Motor neuron (in vitro differentiated cells): ENCODE measurements at regions not wholly inside any gene's neighbourhood (a gene's known extent, or its start where the extent isn't known, plus 50 kb on each side); places are given as distances from the start of the nearest gene placed in this dataset.

ENCODE experiments used
- ATAC-seq, 8 experiments: fragments of 200-7000 bp; cut with Tn5 transposase; replicated peaks in 6 of 8; 2 replicates each; pipeline ENCODE4 v1.8.0; 2021; ENCODE audit warnings: mild to moderate bottlenecking in 8 of 8, moderate library complexity in 8 of 8
- H3K27ac ChIP-seq, 2 donors: fragments of 250-450 bp; sonication (Bioruptor Pico); 2 replicates each; pipeline ENCODE4 v1.9.0; 2021; ENCODE audit warnings: antibody characterized with exemption in 2 of 2, mild to moderate bottlenecking in 2 of 2, moderate library complexity in 1 of 2
- H3K4me1 ChIP-seq, 2 donors: fragments of 250-450 bp; sonication (Bioruptor Pico); replicated peaks in 1 of 2; 2 replicates each; pipeline ENCODE4 v1.6.1; 2021; ENCODE audit warnings: antibody characterized with exemption in 2 of 2, mild to moderate bottlenecking in 2 of 2, moderate library complexity in 1 of 2
- H3K4me3 ChIP-seq, 5 donors: fragments of 250-450 bp; sonication (Bioruptor Pico); 2 replicates each; pipeline ENCODE4 v1.9.0; 2021; ENCODE audit warnings: antibody characterized with exemption in 5 of 5, mild to moderate bottlenecking in 5 of 5, moderate library complexity in 4 of 5
- WGBS, 10 experiments: fragments of 450-650 bp; shearing (Covaris generic); methylation state at CpG; one replicate each; pipeline ENCODE4 v1.0.0; 2022; 5-methylcytosine and 5-hydroxymethylcytosine counted together
- in situ Hi-C, 9 experiments: fragments of 400-800 bp; cut with MboI; loops; one replicate each; pipeline ENCODE4 v1.15.0; 2021; ENCODE audit warnings: low sequenced_read_pairs in 9 of 9, low pct_unique_long_range_greater_than_20kb in 2 of 9; ENCODE audit not compliant: unreplicated experiment in 9 of 9

GRCh38 chr13:107421951-107422350 is 793.4 kb downstream of the LIG4 start:
- no peak overlapping the region for H3K4me3 ChIP-seq
- H3K27ac ChIP-seq = no peak overlapping the region
- ATAC-seq = no peak
- no peaks in the 10 kb centered on the region for H3K4me1 ChIP-seq
- in situ Hi-C loops = no loop called here
- 14 to 100% (median 94%) methylated on average over 1 of the region's 1 CpG; no CpG with 5 or more reads in 2 of the 10 experiments for WGBS, 10 experiments

DNA sequence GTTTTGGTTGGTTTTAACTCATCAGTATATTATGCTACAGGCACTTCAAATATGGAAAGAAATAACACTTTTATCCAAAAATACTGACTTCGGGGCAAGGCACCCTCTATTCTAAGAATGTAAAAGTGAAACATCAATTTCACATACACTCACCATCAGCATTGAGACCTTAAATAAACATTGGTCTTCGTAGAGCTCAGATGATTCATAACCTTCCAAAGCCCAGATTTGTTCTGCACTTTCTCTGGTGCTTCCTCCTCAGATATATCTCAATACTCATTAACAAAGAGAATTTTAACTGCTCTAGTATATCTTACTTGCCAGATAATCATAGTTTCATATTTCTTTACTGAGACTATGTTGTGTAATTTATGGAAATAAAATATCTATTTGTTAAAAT is 794.3 kb downstream of the LIG4 start:
- no peak overlapping the region for H3K4me3 ChIP-seq
- in situ Hi-C loops = no loop called here
- no peaks in the 10 kb centered on the region for H3K4me1 ChIP-seq
- WGBS, 10 experiments = 0 to 100% (median 83%) methylated on average over 1 to 2 of the region's 2 CpGs; no CpG with 5 or more reads in 2 of the 10 experiments
- no peak overlapping the region for H3K27ac ChIP-seq
- ATAC-seq = no peak

GRCh38 chr13:107413005-107413404 is 802.3 kb downstream of the LIG4 start:
- Histone ChIP-seq H3K4me1 (no peaks in the 10 kb centered on the region), H3K27ac (no peak overlapping the region), H3K4me3 (no peak overlapping the region)
- ATAC-seq = no peak
- in situ Hi-C loops = no loop called here

GRCh38 chr13:107407074-107407473 is 808.3 kb downstream of the LIG4 start:
- no peak for ATAC-seq

DNA sequence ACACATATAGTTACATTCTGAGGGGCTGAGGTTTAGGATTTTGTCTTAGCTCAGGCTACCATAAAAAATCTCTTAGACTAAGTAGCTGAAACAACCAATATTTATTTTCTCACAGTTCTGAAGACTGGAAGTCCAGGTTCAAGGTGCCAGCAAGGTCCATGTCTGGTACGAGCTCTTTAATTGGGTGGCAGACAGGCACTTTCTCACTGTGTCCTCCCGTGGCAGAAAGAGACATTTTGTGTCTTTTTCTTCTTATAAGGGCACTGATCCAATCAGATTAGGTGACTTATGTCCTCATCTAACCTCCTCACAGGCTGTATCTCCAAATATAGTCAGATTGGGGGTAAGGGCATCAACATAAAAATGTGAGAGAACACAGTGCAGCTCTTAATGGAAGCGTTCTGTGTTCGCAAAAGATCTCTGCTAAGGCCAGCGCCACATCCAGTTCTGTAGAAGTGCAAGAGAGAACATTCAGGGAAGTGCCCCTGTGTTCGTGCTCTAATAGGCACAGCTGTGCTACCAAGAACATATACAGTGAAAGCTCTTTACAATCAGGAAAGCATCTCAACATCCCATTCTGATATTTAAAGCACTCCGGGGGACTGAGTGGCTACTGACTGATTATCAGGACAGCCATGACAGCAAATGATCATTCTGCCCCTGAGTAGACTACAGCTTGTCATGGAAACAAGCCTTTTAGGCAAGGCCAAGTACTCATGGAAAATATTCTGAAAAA is 819.2 kb downstream of the LIG4 start:
- H3K4me1 ChIP-seq = peaks cover 19 to 31% of the 10 kb centered on the region in 2 donors
- no peak overlapping the region for H3K4me3 ChIP-seq
- peak overlapping the region; percentile 27 to 36 for H3K27ac ChIP-seq
- peak in 5 of 8 experiments; percentile 66 to 91 (median 85) for ATAC-seq
- in situ Hi-C loops = loop anchor here in 3 of 9 experiments (25.0 kb wide), 2 partner anchors 266 to 466 kb away; a partner anchor contains a TSS
- 65 to 85% (median 67%) methylated on average over 2 to 7 of the region's 7 CpGs; no CpG with 5 or more reads in 3 of the 10 experiments for WGBS, 10 experiments

More at GRCh38 chr13:107407074-107407473, 808.3 kb downstream of the LIG4 start:
- no peak overlapping the region for H3K4me3 ChIP-seq
- in situ Hi-C loops = no loop called here
- WGBS, 10 experiments = 44 to 100% (median 87%) methylated on average over 2 to 3 of the region's 3 CpGs
- no peak overlapping the region for H3K27ac ChIP-seq
- no peaks in the 10 kb centered on the region for H3K4me1 ChIP-seq

DNA sequence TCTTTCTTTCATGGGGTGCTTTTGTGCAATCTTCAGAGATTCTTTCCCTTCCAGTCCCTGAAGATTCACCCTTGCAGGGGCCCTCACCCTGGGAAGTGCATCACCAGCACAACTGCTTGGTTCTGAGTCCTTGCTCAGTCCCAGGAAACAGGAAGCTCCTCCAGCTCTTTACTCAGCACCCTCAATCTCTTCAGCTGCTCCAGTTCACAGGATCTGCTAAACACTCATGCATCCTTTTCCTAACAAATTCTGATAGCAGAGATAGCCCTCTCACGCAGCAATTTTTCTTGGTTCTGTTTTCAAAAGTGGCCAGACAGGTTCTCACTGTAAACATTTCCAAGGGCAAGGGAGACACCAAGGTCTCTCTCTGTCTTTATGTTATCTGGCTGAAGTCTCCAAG is 823.1 kb downstream of the LIG4 start:
- in situ Hi-C loops = loop anchor here in 3 of 9 experiments (25.0 kb wide), 2 partner anchors 270 to 470 kb away; a partner anchor contains a TSS
- H3K4me1 ChIP-seq = peaks cover 19 to 30% of the 10 kb centered on the region in 2 donors

GRCh38 chr13:107387525-107387924 is 819.6 kb upstream of the ARGLU1 start:
- 50 to 83% (median 57%) methylated on average over 1 to 2 of the region's 2 CpGs; no CpG with 5 or more reads in 4 of the 10 experiments for WGBS, 10 experiments
- in situ Hi-C loops = loop anchor here in 3 of 9 experiments (25.0 kb wide), 2 partner anchors 275 to 475 kb away; a partner anchor contains a TSS
- Histone ChIP-seq H3K4me1 (peaks cover 2 to 10% of the 10 kb centered on the region in 2 donors), H3K4me3 (no peak overlapping the region), H3K27ac (no peak overlapping the region)
- ATAC-seq = no peak

More for the DNA sequence above, 823.1 kb downstream of the LIG4 start:
- no peak for ATAC-seq
- no peak overlapping the region for H3K27ac ChIP-seq
- WGBS, 10 experiments = 0 to 100% (median 100%) methylated on average over 1 of the region's 1 CpG; no CpG with 5 or more reads in 7 of the 10 experiments
- H3K4me3 ChIP-seq = no peak overlapping the region

DNA sequence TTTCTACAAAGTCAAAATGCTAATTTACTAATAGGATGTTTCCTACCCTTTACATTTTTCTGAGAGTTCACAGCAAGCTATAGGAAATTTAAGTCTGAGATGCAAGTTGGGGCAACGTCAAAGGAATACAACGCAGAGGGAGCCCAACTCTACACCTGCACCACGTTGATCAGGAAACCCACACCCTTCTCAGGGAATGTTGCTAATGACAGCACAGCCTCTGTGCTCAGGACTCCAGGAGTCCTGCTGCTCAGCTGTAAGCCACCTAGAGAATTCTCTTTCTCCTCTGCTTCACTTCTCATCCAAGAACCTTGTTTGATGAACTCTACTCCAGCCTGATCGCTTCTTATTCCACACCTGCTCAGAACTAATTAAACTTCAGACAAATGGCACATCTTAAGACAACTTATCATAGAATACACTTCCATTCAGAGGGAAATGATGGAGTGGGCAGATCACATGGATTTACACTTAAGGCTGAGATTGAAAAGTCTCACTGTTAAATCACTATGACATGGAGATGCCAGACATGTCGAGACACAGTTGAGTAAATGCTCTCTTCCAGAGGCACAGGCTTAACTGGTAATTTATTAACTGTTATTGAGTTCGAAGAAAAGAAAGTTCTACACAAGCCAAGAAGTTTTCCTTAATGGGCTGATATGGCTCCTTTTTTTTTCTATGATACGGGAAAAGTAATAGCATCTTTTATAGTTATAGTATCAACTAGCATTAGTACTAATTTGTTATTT is 811.6 kb upstream of the ARGLU1 start:
- WGBS, 10 experiments = 45 to 90% (median 57%) methylated on average over 1 to 7 of the region's 7 CpGs
- in situ Hi-C loops = loop anchor here in 3 of 9 experiments (25.0 kb wide), 2 partner anchors 283 to 483 kb away; a partner anchor contains a TSS
- Histone ChIP-seq H3K27ac (no peak overlapping the region), H3K4me3 (no peak overlapping the region), H3K4me1 (peaks cover 18 to 19% of the 10 kb centered on the region in 2 donors)
- ATAC-seq = peak in 1 of 8 experiments; percentile 59

GRCh38 chr13:107376341-107377125 is 808.6 kb upstream of the ARGLU1 start:
- H3K4me1 ChIP-seq = peaks cover 15 to 22% of the 10 kb centered on the region in 2 donors
- peak in 5 of 8 experiments; percentile 11 to 36 (median 29) for ATAC-seq
- no peak overlapping the region for H3K27ac ChIP-seq
- in situ Hi-C loops = loop anchor here in 3 of 9 experiments (25.0 kb wide), 2 partner anchors 286 to 486 kb away; a partner anchor contains a TSS
- 35 to 83% (median 57%) methylated on average over 1 to 6 of the region's 6 CpGs; no CpG with 5 or more reads in 2 of the 10 experiments for WGBS, 10 experiments
- no peak overlapping the region for H3K4me3 ChIP-seq

DNA sequence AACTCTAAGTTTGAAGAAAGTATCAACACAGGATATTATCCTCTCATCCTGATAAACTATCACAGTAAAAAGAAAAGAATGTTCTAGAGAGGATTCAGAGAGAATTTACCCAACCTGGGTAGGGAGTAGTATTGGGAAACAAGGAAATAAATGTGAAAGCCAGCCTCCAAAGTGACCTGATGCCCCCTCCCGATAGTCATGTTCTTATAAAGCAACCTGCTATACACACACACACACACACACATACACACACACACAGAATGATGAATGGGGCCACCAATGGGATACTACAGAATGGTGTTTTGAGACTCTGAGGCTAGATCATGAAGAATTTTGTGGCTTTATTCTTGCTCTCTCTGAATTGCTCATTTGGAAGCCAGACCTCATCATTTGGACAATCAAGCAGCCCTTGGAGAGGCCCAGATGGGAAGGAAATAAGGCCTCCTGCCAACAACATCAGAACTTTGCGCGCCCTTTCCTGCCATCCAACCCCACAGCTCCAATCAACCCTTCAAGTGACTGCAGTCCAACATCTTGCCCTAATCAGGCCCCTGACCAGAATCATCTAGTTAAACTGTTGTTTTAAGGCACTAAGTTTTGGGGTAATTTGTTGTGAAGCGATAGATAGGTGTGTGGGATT is 807.9 kb upstream of the ARGLU1 start:
- H3K27ac ChIP-seq = no peak overlapping the region

DNA sequence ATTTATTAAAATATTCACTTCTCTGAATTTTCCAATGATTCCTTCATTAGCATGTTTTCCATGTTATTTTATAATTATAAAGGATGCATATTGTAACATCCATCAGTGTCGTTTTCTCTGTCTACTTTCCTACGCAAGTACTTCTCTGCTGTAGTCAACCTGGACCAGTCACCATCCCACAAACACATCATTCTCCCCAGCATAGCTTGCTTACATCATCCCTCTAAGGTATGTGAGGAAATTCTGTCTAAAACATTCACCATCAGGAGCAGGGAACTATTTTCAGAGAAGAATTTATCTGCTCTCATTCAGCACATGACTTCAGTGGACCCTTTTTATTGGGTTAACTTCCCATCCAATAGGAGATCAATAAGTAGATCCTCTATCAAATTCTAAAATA is 806.1 kb upstream of the ARGLU1 start:
- in situ Hi-C loops = loop anchor here in 3 of 9 experiments (25.0 kb wide), 3 partner anchors 162 to 488 kb away; a partner anchor contains a TSS
- no peak for ATAC-seq

More for the DNA sequence above, 807.9 kb upstream of the ARGLU1 start:
- WGBS, 10 experiments = 22 to 100% (median 76%) methylated on average over 1 to 3 of the region's 4 CpGs; no CpG with 5 or more reads in 4 of the 10 experiments
- peaks cover 15 to 22% of the 10 kb centered on the region in 2 donors for H3K4me1 ChIP-seq
- in situ Hi-C loops = loop anchor here in 3 of 9 experiments (25.0 kb wide), 2 partner anchors 286 to 486 kb away; a partner anchor contains a TSS
- no peak for ATAC-seq
- no peak overlapping the region for H3K4me3 ChIP-seq

DNA sequence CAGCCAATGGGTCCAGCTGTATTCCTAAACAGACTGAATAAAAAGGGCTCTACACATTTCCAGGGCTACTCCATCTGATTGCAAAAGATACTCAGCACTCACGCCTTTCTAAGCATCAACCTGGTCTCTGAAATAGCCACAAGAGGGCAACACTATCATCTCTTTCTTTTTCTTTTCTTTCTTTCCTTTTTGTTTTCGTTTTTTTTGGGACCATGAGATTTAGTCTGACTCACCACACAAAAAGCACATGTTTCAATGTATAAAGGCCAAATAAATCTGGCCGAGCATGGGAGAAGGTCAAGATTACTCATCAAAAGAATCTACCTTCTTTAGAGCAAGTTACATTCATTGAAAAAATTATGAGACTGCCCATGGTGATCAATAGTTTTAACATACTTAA is 805.6 kb upstream of the ARGLU1 start:
- 0 to 30% (median 5%) methylated on average over 2 to 3 of the region's 3 CpGs; no CpG with 5 or more reads in 1 of the 10 experiments for WGBS, 10 experiments
- Histone ChIP-seq H3K27ac (no peak overlapping the region), H3K4me1 (peaks cover 7 to 16% of the 10 kb centered on the region in 2 donors), H3K4me3 (no peak overlapping the region)
- in situ Hi-C loops = loop anchor here in 3 of 9 experiments (25.0 kb wide), 3 partner anchors 161 to 489 kb away; a partner anchor contains a TSS
- ATAC-seq = peak; percentile 50 to 72 (median 62)

More for the DNA sequence above, 806.1 kb upstream of the ARGLU1 start:
- WGBS, 10 experiments = 35 to 100% (median 82%) methylated on average over 1 to 2 of the region's 2 CpGs
- H3K4me1 ChIP-seq = peaks cover 8 to 19% of the 10 kb centered on the region in 2 donors
- no peak overlapping the region for H3K27ac ChIP-seq
- no peak overlapping the region for H3K4me3 ChIP-seq
